Upper lobe of left lung (tissue), 4 donors: ENCODE measurements at regions not wholly inside any gene's neighbourhood (a gene's known extent, or its start where the extent isn't known, plus 50 kb on each side); places are given as distances from the start of the nearest gene placed in this dataset.

Experiments
- CTCF ChIP-seq, 6 experiments: fragments of 450-650 bp in 4 of 6; fragments of 200-600 bp in 2 of 6; sonication (generic) in 2 of 6; IDR thresholded peaks; one replicate each; pipeline ENCODE4 v1.5.1; 2016 to 2019; ENCODE audit warnings: antibody characterized with exemption in 6 of 6
- EP300 ChIP-seq, 4 donors: sonication (generic); formaldehyde crosslinking; IDR thresholded peaks; one replicate each; pipeline ENCODE4 v1.5.1; 2017; ENCODE audit warnings: antibody characterized with exemption in 4 of 4, control low read depth in 2 of 4
- POLR2AphosphoS5 ChIP-seq, 2 donors: sonication (generic); formaldehyde crosslinking; IDR thresholded peaks; one replicate each; pipeline ENCODE4 v1.5.1; 2017; ENCODE audit warnings: antibody characterized with exemption in 2 of 2

- TF ChIP-seq CTCF (IDR thresholded peaks at IDR 0.05) (no peak), EP300 (IDR thresholded peaks at IDR 0.05) (no peak), POLR2AphosphoS5 (IDR thresholded peaks at IDR 0.05) (no peak)
Measured at GRCh38 chr19:28864577-28865042, 348.3 kb downstream of the UQCRFS1 start.
